HG02798 (cell line): ENCODE measurements at regions not wholly inside any gene's neighbourhood (a gene's known extent, or its start where the extent isn't known, plus 50 kb on each side); places are given as distances from the start of the nearest gene placed in this dataset.

Experiments
- ATAC-seq: cut with Tn5 transposase; IDR thresholded peaks from one replicate; pipeline ENCODE4 v1.9.1; 2021; ENCODE audit warnings: mild to moderate bottlenecking; ENCODE audit not compliant: unreplicated experiment, poor library complexity

- ATAC-seq: no peak
Measured at GRCh38 chr11:15910761-15911160, 445.6 kb downstream of the SOX6 start.

DNA sequence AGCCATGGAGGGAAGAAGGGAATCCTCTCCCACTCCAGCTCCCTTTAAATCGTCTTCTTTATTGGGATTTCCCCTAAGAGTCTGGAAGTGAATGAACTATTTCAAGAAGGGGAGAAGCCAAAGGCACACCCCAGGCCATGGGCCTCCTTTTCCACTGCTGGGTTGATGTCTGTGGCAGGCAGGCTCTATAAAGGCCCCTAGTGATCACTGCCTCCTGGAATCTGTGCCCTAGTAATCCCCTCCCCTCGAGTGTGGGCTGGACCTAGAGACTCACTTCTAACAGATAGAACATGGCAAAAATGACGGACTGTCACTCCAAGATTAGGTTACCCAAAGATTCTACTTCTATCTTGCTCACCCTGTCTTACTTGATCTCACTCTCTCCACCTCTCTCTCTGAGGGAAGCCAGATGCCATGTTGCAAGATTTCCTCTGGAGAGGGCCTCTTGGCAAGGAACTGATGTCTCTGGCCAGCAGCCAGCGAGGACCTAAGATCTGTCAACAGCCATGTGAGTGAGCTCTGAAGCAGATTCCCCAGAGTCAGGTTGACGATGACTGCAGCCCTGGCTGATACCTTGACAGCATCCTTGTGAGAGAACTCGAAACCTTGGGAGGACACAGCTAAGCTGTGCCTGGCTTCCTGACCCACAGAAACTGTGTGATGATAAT lies 444.8 kb downstream of the SOX6 start:
- no peak for ATAC-seq

- no peak for ATAC-seq
Measured at GRCh38 chr11:15912291-15912690, 444.1 kb downstream of the SOX6 start.

GRCh38 chr11:15912825-15913224 lies 443.5 kb downstream of the SOX6 start:
- ATAC-seq: no peak

DNA sequence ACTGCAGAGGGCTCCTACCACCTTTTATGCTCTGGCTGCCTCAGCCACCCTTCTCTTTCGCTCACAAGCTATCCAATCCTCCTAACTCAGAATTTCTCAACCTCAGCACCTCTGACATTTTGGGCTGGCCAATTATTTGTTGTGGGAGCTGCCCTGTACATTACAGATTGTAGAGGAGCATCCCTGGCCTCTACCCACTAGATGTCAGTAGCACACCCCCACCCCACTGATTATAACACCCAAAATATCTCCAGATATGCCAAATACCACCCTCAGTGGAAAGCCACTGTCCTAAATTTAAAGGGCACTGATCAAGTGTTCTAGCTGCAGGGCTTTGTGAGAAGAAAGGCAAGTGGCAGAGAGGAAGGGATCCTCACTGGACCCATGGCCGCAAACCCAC lies 443.1 kb downstream of the SOX6 start:
- ATAC-seq: no peak
